SIG-M5 (cell line): ENCODE measurements at regions not wholly inside any gene's neighbourhood (a gene's known extent, or its start where the extent isn't known, plus 50 kb on each side); places are given as distances from the start of the nearest gene placed in this dataset.
"Not testable (repeated sequence)": the region's sequence is repeated elsewhere in the genome, so short reads cannot be mapped to it uniquely, and the experiment has no call there.

ENCODE experiments used
- DNase-seq: peaks from one replicate; lab custom pipeline; 2025; lab: John Stamatoyannopoulos, UW

- no peak for DNase-seq
Observed at GRCh38 chr3:130800829-130801228, 54.2 kb upstream of the PIK3R4 start.

- DNase-seq, result no peak
Observed at GRCh38 chr3:130801473-130801872, 54.8 kb upstream of the PIK3R4 start.

- DNase-seq, result no peak
Observed at GRCh38 chr3:130811557-130811956, 64.9 kb upstream of the PIK3R4 start.

- DNase-seq, result no peak
Observed at GRCh38 chr3:130814691-130815472, 68.3 kb upstream of the PIK3R4 start.

GRCh38 chr3:130816561-130817445 is 70.2 kb upstream of the PIK3R4 start:
- DNase-seq, result no peak

- not testable (repeated sequence) for DNase-seq
Observed at GRCh38 chr3:130818066-130818465, 71.4 kb upstream of the PIK3R4 start.

GRCh38 chr3:130820976-130821375 is 72.9 kb upstream of the ATP2C1 start:
- DNase-seq, result peak; percentile 46

- no peak for DNase-seq
Observed at GRCh38 chr3:130821806-130822205, 72.1 kb upstream of the ATP2C1 start.

- no peak for DNase-seq
Observed at GRCh38 chr3:130823241-130823884, 70.5 kb upstream of the ATP2C1 start.

- no peak for DNase-seq
Observed at GRCh38 chr3:130823996-130824395, 69.9 kb upstream of the ATP2C1 start.

- no peak for DNase-seq
Observed at GRCh38 chr3:130825762-130826299, 68.1 kb upstream of the ATP2C1 start.

GRCh38 chr3:130826516-130827182 is 67.2 kb upstream of the ATP2C1 start:
- DNase-seq, result no peak

- no peak for DNase-seq
Observed at GRCh38 chr3:130827486-130827885, 66.4 kb upstream of the ATP2C1 start.

- DNase-seq, result no peak
Observed at GRCh38 chr3:130828948-130829947, 64.6 kb upstream of the ATP2C1 start.

- no peak for DNase-seq
Observed at GRCh38 chr3:130831719-130832400, 62.0 kb upstream of the ATP2C1 start.

- not testable (repeated sequence) for DNase-seq
Observed at GRCh38 chr3:130832401-130832746, 61.5 kb upstream of the ATP2C1 start.

GRCh38 chr3:130834476-130834875 is 59.4 kb upstream of the ATP2C1 start:
- no peak for DNase-seq

GRCh38 chr3:130835483-130835882 is 58.4 kb upstream of the ATP2C1 start:
- DNase-seq, result no peak

GRCh38 chr3:130838898-130839600 is 54.8 kb upstream of the ATP2C1 start:
- no peak for DNase-seq
